WTC11 (cell line): ENCODE measurements at regions not wholly inside any gene's neighbourhood (a gene's known extent, or its start where the extent isn't known, plus 50 kb on each side); places are given as distances from the start of the nearest gene placed in this dataset.

Experiments used
- ATAC-seq: fragments of 200-7000 bp; cut with Tn5 transposase; 2 replicates; pipeline ENCODE4 v1.10.0; 2021; ENCODE audit warnings: mild to moderate bottlenecking, moderate library complexity
- CTCF ChIA-PET: fragments of 300-600 bp; sonication (Branson Sonifier 250); formaldehyde crosslinking; loops from one replicate; lab custom pipeline; 2021; ENCODE audit warnings: antibody characterized with exemption; lab: Charles Lee
- POLR2A ChIA-PET: fragments of 350-600 bp; sonication (Branson Sonifier 250); formaldehyde crosslinking; loops from one replicate; lab custom pipeline; 2021; ENCODE audit warnings: antibody characterized with exemption; lab: Charles Lee
- DNase-seq: peaks from one replicate; pipeline ENCODE4 v3.0.0; 2021; ENCODE audit warnings: low spot score
- H3K27ac Mint-ChIP-seq: 2 replicates; pipeline ENCODE4 v1.8.0; 2021; ENCODE audit warnings: mixed read lengths
- H3K27me3 Mint-ChIP-seq: 2 replicates; pipeline ENCODE4 v1.8.0; 2021; ENCODE audit warnings: low read depth, mild to moderate bottlenecking, moderate library complexity, mixed read lengths
- H3K36me3 Mint-ChIP-seq: 2 replicates; pipeline ENCODE4 v1.8.0; 2021; ENCODE audit warnings: mixed read lengths
- H3K4me1 Mint-ChIP-seq: 2 replicates; pipeline ENCODE4 v1.8.0; 2022; ENCODE audit warnings: mixed read lengths
- H3K4me3 Mint-ChIP-seq: 2 replicates; pipeline ENCODE4 v1.8.0; 2021; ENCODE audit warnings: mild to moderate bottlenecking, moderate library complexity, mixed read lengths
- H3K9me3 Mint-ChIP-seq: 2 replicates; pipeline ENCODE4 v1.8.0; 2021; ENCODE audit warnings: mixed read lengths
- ATF2 ChIP-seq: sonication (generic); formaldehyde crosslinking; IDR thresholded peaks from 2 replicates; pipeline ENCODE4 v1.8.1; 2022; ENCODE audit warnings: low read depth, missing genetic modification reagents, borderline replicate concordance
- CBFB ChIP-seq: sonication (generic); formaldehyde crosslinking; IDR thresholded peaks from 2 replicates; pipeline ENCODE4 v1.8.1; 2022; ENCODE audit warnings: mild to moderate bottlenecking, low read depth, missing genetic modification reagents
- CREB1 ChIP-seq: sonication (generic); formaldehyde crosslinking; IDR thresholded peaks from 2 replicates; pipeline ENCODE4 v1.8.0; 2023; ENCODE audit warnings: mild to moderate bottlenecking, missing genetic modification reagents
- CREM ChIP-seq: sonication (generic); formaldehyde crosslinking; IDR thresholded peaks from 2 replicates; pipeline ENCODE4 v1.8.1; 2022; ENCODE audit warnings: mild to moderate bottlenecking, missing genetic modification reagents, moderate library complexity
- CTCF ChIP-seq: fragments of 200-600 bp; IDR thresholded peaks from 2 replicates; pipeline ENCODE4 v1.8.0; 2022; ENCODE audit warnings: antibody characterized with exemption
- E2F4 ChIP-seq: sonication (generic); formaldehyde crosslinking; IDR thresholded peaks from 2 replicates; pipeline ENCODE4 v1.8.1; 2022; ENCODE audit warnings: low read depth, mild to moderate bottlenecking, moderate library complexity, missing genetic modification reagents, borderline replicate concordance
- E2F5 ChIP-seq: sonication (generic); formaldehyde crosslinking; IDR thresholded peaks from 2 replicates; pipeline ENCODE4 v1.8.1; 2022; ENCODE audit warnings: mild to moderate bottlenecking, moderate library complexity, missing genetic modification reagents
- ELF4 ChIP-seq: sonication (generic); formaldehyde crosslinking; IDR thresholded peaks from 2 replicates; pipeline ENCODE4 v1.8.1; 2022; ENCODE audit warnings: low read depth, mild to moderate bottlenecking, moderate library complexity, missing genetic modification reagents
- ETV6 ChIP-seq: sonication (generic); formaldehyde crosslinking; IDR thresholded peaks from 2 replicates; pipeline ENCODE4 v1.8.1; 2022; ENCODE audit warnings: mild to moderate bottlenecking, missing genetic modification reagents
- FOXP1 ChIP-seq: sonication (generic); formaldehyde crosslinking; IDR thresholded peaks from 2 replicates; pipeline ENCODE4 v1.8.0; 2022; ENCODE audit warnings: missing genetic modification reagents, mild to moderate bottlenecking, moderate library complexity, borderline replicate concordance
- GTF2I ChIP-seq: fragments of 250-450 bp; sonication (Bioruptor Pico); conservative IDR thresholded peaks from 2 replicates; pipeline ENCODE4 v1.4.0; 2021; ENCODE audit warnings: mild to moderate bottlenecking
- JAZF1 ChIP-seq: fragments of 250-450 bp; sonication (Bioruptor Pico); IDR thresholded peaks from 2 replicates; pipeline ENCODE4 v1.9.0; 2021; ENCODE audit warnings: moderate library complexity, mild to moderate bottlenecking, inconsistent platforms
- MAX ChIP-seq: sonication (generic); formaldehyde crosslinking; IDR thresholded peaks from 2 replicates; pipeline ENCODE4 v1.8.0; 2022; ENCODE audit warnings: mild to moderate bottlenecking, missing genetic modification reagents
- MXD4 ChIP-seq: fragments of 250-450 bp; sonication (Bioruptor Pico); IDR thresholded peaks from 2 replicates; pipeline ENCODE4 v1.8.0; 2021; ENCODE audit warnings: mild to moderate bottlenecking, moderate library complexity, borderline replicate concordance
- NFE2L1 ChIP-seq: sonication (generic); formaldehyde crosslinking; IDR thresholded peaks from 2 replicates; pipeline ENCODE4 v1.8.1; 2023; ENCODE audit warnings: missing genetic modification reagents
- NFYB ChIP-seq: sonication (generic); formaldehyde crosslinking; conservative IDR thresholded peaks from 2 replicates; pipeline ENCODE4 v1.8.0; 2022; ENCODE audit warnings: low read depth, missing genetic modification reagents
- NR1H2 ChIP-seq: sonication (generic); formaldehyde crosslinking; IDR thresholded peaks from 2 replicates; pipeline ENCODE4 v1.9.0; 2021; ENCODE audit warnings: mild to moderate bottlenecking, moderate library complexity, missing genetic modification reagents
- PRRX2 ChIP-seq: fragments of 250-450 bp; sonication (Bioruptor Pico); IDR thresholded peaks from 2 replicates; pipeline ENCODE4 v1.8.0; 2021; ENCODE audit warnings: mild to moderate bottlenecking
- RELA ChIP-seq: sonication (generic); formaldehyde crosslinking; IDR thresholded peaks from 2 replicates; pipeline ENCODE4 v1.8.1; 2022; ENCODE audit warnings: missing genetic modification reagents, mild to moderate bottlenecking, borderline replicate concordance
- RORB ChIP-seq: fragments of 250-450 bp; sonication (Bioruptor Pico); IDR thresholded peaks from 2 replicates; pipeline ENCODE4 v1.9.0; 2021; ENCODE audit warnings: mild to moderate bottlenecking
- SMAD3 ChIP-seq: sonication (generic); formaldehyde crosslinking; IDR thresholded peaks from 2 replicates; pipeline ENCODE4 v1.8.0; 2022; ENCODE audit warnings: missing genetic modification reagents, mild to moderate bottlenecking, borderline replicate concordance
- SP1 ChIP-seq: sonication (generic); formaldehyde crosslinking; conservative IDR thresholded peaks from 2 replicates; pipeline ENCODE4 v1.8.1; 2022; ENCODE audit warnings: missing genetic modification reagents
- USF1 ChIP-seq: sonication (generic); formaldehyde crosslinking; IDR thresholded peaks from 2 replicates; pipeline ENCODE4 v1.8.0; 2022; ENCODE audit warnings: mild to moderate bottlenecking, missing genetic modification reagents
- ZBTB21 ChIP-seq: sonication (generic); formaldehyde crosslinking; IDR thresholded peaks from 2 replicates; pipeline ENCODE4 v1.8.1; 2023; ENCODE audit warnings: mild to moderate bottlenecking, missing genetic modification reagents, borderline replicate concordance
- ZNF121 ChIP-seq: sonication (generic); formaldehyde crosslinking; IDR thresholded peaks from 2 replicates; pipeline ENCODE4 v1.8.0; 2023; ENCODE audit warnings: missing genetic modification reagents
- ZNF263 ChIP-seq: sonication (generic); formaldehyde crosslinking; IDR thresholded peaks from 2 replicates; pipeline ENCODE4 v1.8.1; 2022; ENCODE audit warnings: low read depth, mild to moderate bottlenecking, moderate library complexity, missing genetic modification reagents
- ZNF416 ChIP-seq: fragments of 250-450 bp; sonication (Bioruptor Pico); IDR thresholded peaks from 2 replicates; pipeline ENCODE4 v1.9.0; 2021; ENCODE audit warnings: mild to moderate bottlenecking, inconsistent platforms
- ZNF423 ChIP-seq: fragments of 250-450 bp; sonication (Bioruptor Pico); IDR thresholded peaks from 2 replicates; pipeline ENCODE4 v2.1.2; 2022; ENCODE audit warnings: mild to moderate bottlenecking, moderate library complexity
- ZNF671 ChIP-seq: fragments of 250-450 bp; sonication (Bioruptor Pico); IDR thresholded peaks from 2 replicates; pipeline ENCODE4 v1.8.0; 2021; ENCODE audit warnings: mild to moderate bottlenecking

GRCh38 chr3:15983232-15983631 is 185.5 kb upstream of the ANKRD28 start:
- Mint-ChIP-seq H3K4me3 (no peak overlapping the region), H3K27me3 (peaks cover 3% of the 10 kb centered on the region; the same call in 1 of the 2 replicates), H3K36me3 (peaks cover 20% of the 10 kb centered on the region), H3K9me3 (peaks cover 37% of the 10 kb centered on the region), H3K27ac (no peak overlapping the region), H3K4me1 (no peaks in the 10 kb centered on the region)
- POLR2A ChIA-PET = no interaction called here
- CTCF ChIA-PET = interaction anchor here (1.0 to 1.3 kb wide), 1 partner anchor 9 kb away, joined by 4 to 5 read pairs; no protein-coding TSS in a partner anchor
- DNase-seq (no peak), ATAC-seq (no peak)
- TF ChIP-seq PRRX2 (CRISPR knock-in tag) = no peak
- TF ChIP-seq FOXP1 = no peak
- TF ChIP-seq MXD4 (CRISPR knock-in tag) = no peak
- no peak for TF ChIP-seq MAX (CRISPR knock-in tag)
- no peak for TF ChIP-seq SP1 (CRISPR knock-in tag)
- no peak for TF ChIP-seq RORB (CRISPR knock-in tag)
- no peak for TF ChIP-seq ATF2 (CRISPR knock-in tag)
- TF ChIP-seq USF1 = no peak
- TF ChIP-seq ETV6 = no peak
- TF ChIP-seq ELF4 = no peak
- TF ChIP-seq ZNF263 (CRISPR knock-in tag) = no peak
- no peak for TF ChIP-seq ZBTB21 (CRISPR knock-in tag)
- TF ChIP-seq E2F5 (CRISPR knock-in tag) = no peak
- no peak for TF ChIP-seq CREM (CRISPR knock-in tag)
- no peak for TF ChIP-seq RELA (CRISPR knock-in tag)
- no peak for TF ChIP-seq NFYB (CRISPR knock-in tag)
- no peak for TF ChIP-seq ZNF121 (CRISPR knock-in tag)

GRCh38 chr3:15983693-15984092 is 185.9 kb upstream of the ANKRD28 start:
- Mint-ChIP-seq H3K4me3 (no peak overlapping the region), H3K27ac (no peak overlapping the region), H3K4me1 (no peaks in the 10 kb centered on the region), H3K9me3 (peaks cover 42% of the 10 kb centered on the region), H3K27me3 (peaks cover 3% of the 10 kb centered on the region; the same call in 1 of the 2 replicates), H3K36me3 (peaks cover 24% of the 10 kb centered on the region)
- DNase-seq = no peak
- ChIA-PET POLR2A (no interaction called here), CTCF (interaction anchor here (1.3 kb wide), 1 partner anchor 9 kb away, joined by 5 read pairs; no protein-coding TSS in a partner anchor)
- TF ChIP-seq E2F5 (CRISPR knock-in tag) (no peak), ZNF423 (CRISPR knock-in tag) (no peak), CBFB (CRISPR knock-in tag) (no peak), CTCF (no peak), E2F4 (CRISPR knock-in tag) (no peak), JAZF1 (CRISPR knock-in tag) (no peak), NR1H2 (CRISPR knock-in tag) (no peak), NFE2L1 (CRISPR knock-in tag) (no peak), CREB1 (CRISPR knock-in tag) (no peak), ZNF671 (CRISPR knock-in tag) (no peak), SMAD3 (no peak), ZNF416 (CRISPR knock-in tag) (no peak), GTF2I (CRISPR knock-in tag) (no peak)
- no peak for ATAC-seq
